ENCODE measurements at regions not wholly inside any gene's neighbourhood (a gene's known extent, or its start where the extent isn't known, plus 50 kb on each side); places are given as distances from the start of the nearest gene placed in this dataset.

- TF ChIP-seq CTCF (IDR thresholded peaks at IDR 0.05) (no peak), POLR2A (IDR thresholded peaks at IDR 0.05) (no peak), POLR2AphosphoS5 (IDR thresholded peaks at IDR 0.05) (no peak)
These were observed 131.9 kb upstream of the STAC start for GRCh38 chr3:36248374-36248773.

All from upper lobe of left lung (tissue), 4 donors.